ENCODE measurements at regions not wholly inside any gene's neighbourhood (a gene's known extent, or its start where the extent isn't known, plus 50 kb on each side); places are given as distances from the start of the nearest gene placed in this dataset.

DNA sequence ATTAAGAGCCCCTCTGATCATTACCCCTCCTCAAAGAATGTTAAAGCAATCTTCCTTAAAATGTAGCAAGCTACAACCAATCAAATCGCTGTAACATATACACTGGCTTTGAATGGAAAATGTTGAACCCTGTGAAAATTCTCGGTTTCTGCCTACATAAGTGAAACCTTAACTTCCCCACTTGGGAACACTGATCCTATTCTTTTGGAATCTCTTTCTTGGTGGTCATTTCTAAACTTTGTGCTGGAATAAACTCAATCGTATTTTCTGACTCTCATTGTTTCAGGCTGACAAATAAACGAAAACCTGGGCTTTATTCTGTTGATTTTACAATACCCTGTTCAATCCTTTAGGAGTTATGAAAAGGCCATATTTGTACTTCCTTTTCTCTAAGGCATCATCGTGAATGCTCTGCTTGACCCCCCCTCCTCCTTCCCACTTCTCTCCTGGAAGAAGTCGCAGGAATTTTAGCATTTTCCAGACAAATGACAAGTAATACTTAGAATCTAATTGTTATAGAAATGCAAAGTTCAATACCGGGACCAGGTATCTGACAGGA is 155.1 kb upstream of the FAM13C start:
- Histone ChIP-seq H3K4me3 (no peak overlapping the region), H3K27me3 (no peaks in the 10 kb centered on the region), H3K36me3 (no peaks in the 10 kb centered on the region), H3K9me3 (no peaks in the 10 kb centered on the region), H3K4me1 (no peaks in the 10 kb centered on the region), H3K27ac (no peak overlapping the region)
- TF ChIP-seq, protein P1, sequence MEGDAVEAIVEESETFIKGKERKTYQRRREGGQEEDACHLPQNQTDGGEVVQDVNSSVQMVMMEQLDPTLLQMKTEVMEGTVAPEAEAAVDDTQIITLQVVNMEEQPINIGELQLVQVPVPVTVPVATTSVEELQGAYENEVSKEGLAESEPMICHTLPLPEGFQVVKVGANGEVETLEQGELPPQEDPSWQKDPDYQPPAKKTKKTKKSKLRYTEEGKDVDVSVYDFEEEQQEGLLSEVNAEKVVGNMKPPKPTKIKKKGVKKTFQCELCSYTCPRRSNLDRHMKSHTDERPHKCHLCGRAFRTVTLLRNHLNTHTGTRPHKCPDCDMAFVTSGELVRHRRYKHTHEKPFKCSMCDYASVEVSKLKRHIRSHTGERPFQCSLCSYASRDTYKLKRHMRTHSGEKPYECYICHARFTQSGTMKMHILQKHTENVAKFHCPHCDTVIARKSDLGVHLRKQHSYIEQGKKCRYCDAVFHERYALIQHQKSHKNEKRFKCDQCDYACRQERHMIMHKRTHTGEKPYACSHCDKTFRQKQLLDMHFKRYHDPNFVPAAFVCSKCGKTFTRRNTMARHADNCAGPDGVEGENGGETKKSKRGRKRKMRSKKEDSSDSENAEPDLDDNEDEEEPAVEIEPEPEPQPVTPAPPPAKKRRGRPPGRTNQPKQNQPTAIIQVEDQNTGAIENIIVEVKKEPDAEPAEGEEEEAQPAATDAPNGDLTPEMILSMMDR (IDR thresholded peaks at IDR 0.05) = no peak
- intact Hi-C loops (cut with DNase I) = no loop called here
- DNase-seq = no peak
- ATAC-seq = no peak

DNA sequence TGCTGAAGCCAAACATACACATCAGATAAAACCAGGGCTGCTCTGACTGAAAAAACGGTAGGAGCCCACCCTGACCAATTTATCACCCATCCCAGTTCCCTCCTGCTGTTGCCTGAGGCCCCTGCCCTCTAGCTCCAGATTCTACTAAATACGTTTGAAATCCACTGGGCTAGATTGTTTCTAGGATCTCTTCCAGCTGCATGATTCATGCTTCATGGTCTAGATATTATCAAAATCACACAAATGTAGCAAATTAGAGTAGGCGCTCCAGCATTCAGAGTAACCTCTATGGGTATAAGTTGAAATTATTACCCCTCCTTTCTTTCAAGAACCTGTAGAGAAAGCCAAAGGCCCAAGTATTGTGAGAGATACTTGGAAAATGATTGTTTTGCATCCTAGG is 151.2 kb upstream of the FAM13C start:
- intact Hi-C loops (cut with DNase I) = no loop called here
- H3K4me1 ChIP-seq = no peaks in the 10 kb centered on the region
- DNase-seq = no peak

DNA sequence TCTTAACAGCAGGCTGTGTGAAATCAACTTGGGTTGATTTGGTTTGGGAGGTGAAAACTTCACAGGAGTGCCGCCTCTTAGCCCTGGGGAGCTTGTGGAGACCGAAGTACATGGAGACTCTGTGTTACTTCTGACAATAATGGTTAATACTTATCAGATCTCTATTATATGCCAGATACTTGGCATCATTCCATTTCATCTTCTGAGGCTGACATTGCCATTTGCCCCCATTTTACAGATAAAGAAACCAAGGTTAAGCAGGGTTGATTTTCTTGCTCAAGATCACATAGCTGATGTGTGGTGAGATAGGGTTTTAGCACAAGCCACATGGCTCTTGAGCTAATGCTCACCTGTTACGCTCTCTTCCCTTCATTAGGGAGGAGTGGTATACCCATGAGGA is 150.6 kb upstream of the FAM13C start:
- TF ChIP-seq, protein P1 (IDR thresholded peaks at IDR 0.05) = no peak
- ATAC-seq (no peak), DNase-seq (no peak)
- H3K27ac ChIP-seq = no peak overlapping the region
- H3K9me3 ChIP-seq = no peaks in the 10 kb centered on the region
- intact Hi-C loops (cut with DNase I) = no loop called here
- no peaks in the 10 kb centered on the region for H3K36me3 ChIP-seq
- H3K4me3 ChIP-seq = no peak overlapping the region
- H3K4me1 ChIP-seq = no peaks in the 10 kb centered on the region
- H3K27me3 ChIP-seq = no peaks in the 10 kb centered on the region

More for the DNA sequence above, 151.2 kb upstream of the FAM13C start:
- TF ChIP-seq, protein P1 (IDR thresholded peaks at IDR 0.05) = no peak
- Histone ChIP-seq H3K9me3 (no peaks in the 10 kb centered on the region), H3K27ac (no peak overlapping the region), H3K27me3 (no peaks in the 10 kb centered on the region), H3K4me3 (no peak overlapping the region), H3K36me3 (no peaks in the 10 kb centered on the region)
- no peak for ATAC-seq

DNA sequence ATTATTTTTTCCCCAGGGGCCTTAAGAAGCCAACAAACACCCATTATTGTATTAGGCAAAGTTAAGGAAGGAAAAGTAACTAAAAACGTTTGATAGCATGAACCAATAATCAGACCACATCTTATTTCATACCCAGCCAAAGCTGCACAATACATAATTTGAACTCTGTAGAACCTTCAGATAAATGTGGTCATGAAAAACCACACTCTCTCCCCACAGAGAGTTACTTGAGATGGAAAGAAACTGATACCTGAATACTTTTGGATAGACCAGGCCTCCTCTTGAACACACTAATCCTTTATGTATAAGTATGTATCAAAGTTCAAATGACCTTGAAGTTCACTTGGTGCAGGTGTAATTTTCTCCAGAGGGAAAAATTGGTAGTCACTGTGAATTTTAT is 146.6 kb upstream of the FAM13C start:
- H3K27ac ChIP-seq = no peak overlapping the region
- ATAC-seq = no peak
- H3K4me3 ChIP-seq = no peak overlapping the region
- H3K9me3 ChIP-seq = no peaks in the 10 kb centered on the region
- TF ChIP-seq, protein P1 (IDR thresholded peaks at IDR 0.05) = no peak
- no peaks in the 10 kb centered on the region for H3K36me3 ChIP-seq
- H3K4me1 ChIP-seq = no peaks in the 10 kb centered on the region
- no peak for DNase-seq
- no peaks in the 10 kb centered on the region for H3K27me3 ChIP-seq
- intact Hi-C loops (cut with DNase I) = no loop called here

DNA sequence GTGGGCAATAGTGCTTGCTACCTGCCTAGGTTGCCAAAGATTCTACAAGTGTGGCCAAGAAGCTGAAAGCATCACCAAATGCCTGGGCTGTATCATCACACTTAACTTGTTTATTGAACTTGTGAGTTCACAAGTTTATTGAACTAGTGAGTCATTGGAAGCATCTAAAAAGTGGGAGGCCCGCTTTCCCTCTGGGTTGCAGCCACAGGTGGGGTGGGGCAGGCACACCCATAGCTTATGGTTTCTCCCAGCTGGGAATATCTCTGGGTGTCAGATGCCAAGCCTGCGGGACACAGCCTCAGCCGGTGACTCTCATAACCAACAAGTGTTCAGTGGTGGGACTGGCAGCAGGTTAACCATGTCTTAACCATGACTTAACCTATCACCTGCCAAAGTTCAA is 145.9 kb upstream of the FAM13C start:
- Histone ChIP-seq H3K36me3 (no peaks in the 10 kb centered on the region), H3K4me3 (no peak overlapping the region), H3K27ac (no peak overlapping the region), H3K9me3 (no peaks in the 10 kb centered on the region), H3K27me3 (no peaks in the 10 kb centered on the region), H3K4me1 (no peaks in the 10 kb centered on the region)
- intact Hi-C loops (cut with DNase I) = no loop called here
- DNase-seq = no peak
- no peak for ATAC-seq
- TF ChIP-seq, protein P1 (IDR thresholded peaks at IDR 0.05) = no peak
